AG09319 (cell line): ENCODE measurements at regions not wholly inside any gene's neighbourhood (a gene's known extent, or its start where the extent isn't known, plus 50 kb on each side); places are given as distances from the start of the nearest gene placed in this dataset.

ENCODE experiments used
- DNase-seq: peaks from one replicate; pipeline ENCODE4 v3.0.0-alpha.2; 2010; ENCODE audit warnings: low read depth; ENCODE audit errors: extremely low read depth
- TF ChIP-seq, protein P1 (sequence below): IDR thresholded peaks from 2 replicates; pipeline ENCODE4 v1.5.1; 2011; ENCODE audit warnings: low read depth, mild to moderate bottlenecking, inconsistent platforms, low read length, moderate library complexity

GRCh38 chr20:20972490-20972889 is 133.7 kb downstream of the LINC00237 start:
- no peak for DNase-seq
- TF ChIP-seq, protein P1, sequence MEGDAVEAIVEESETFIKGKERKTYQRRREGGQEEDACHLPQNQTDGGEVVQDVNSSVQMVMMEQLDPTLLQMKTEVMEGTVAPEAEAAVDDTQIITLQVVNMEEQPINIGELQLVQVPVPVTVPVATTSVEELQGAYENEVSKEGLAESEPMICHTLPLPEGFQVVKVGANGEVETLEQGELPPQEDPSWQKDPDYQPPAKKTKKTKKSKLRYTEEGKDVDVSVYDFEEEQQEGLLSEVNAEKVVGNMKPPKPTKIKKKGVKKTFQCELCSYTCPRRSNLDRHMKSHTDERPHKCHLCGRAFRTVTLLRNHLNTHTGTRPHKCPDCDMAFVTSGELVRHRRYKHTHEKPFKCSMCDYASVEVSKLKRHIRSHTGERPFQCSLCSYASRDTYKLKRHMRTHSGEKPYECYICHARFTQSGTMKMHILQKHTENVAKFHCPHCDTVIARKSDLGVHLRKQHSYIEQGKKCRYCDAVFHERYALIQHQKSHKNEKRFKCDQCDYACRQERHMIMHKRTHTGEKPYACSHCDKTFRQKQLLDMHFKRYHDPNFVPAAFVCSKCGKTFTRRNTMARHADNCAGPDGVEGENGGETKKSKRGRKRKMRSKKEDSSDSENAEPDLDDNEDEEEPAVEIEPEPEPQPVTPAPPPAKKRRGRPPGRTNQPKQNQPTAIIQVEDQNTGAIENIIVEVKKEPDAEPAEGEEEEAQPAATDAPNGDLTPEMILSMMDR, result no peak

DNA sequence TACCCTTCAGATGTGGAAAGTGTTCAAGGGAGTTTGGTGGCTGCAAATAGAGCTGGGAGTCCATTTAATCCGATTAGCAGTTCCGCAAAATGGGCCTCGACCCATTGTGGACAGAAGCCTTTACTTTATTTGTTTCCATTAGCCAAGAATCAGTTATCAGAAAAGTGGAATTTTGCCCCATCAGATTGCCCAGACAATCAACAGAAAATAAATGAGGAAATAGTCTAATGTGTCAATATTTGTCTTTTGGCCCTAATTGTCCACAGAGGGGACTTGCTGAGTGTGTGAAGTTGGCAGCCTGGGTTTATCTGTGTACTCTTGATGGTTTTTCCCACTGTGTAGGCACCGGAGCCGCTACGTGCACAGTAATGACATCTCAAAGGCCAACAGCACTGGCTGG is 134.3 kb downstream of the LINC00237 start:
- DNase-seq, result no peak
- TF ChIP-seq, protein P1, result no peak

GRCh38 chr20:20970841-20971240 is 135.3 kb downstream of the LINC00237 start:
- TF ChIP-seq, protein P1, result no peak
- DNase-seq, result no peak

- TF ChIP-seq, protein P1, result no peak
- no peak for DNase-seq
Observed at GRCh38 chr20:20969701-20970280, 136.4 kb downstream of the LINC00237 start.

- no peak for DNase-seq
- TF ChIP-seq, protein P1, result no peak
Observed at GRCh38 chr20:20967564-20968184, 138.5 kb downstream of the LINC00237 start.

- TF ChIP-seq, protein P1, result no peak
- DNase-seq, result no peak
Observed at GRCh38 chr20:20966171-20966570, 140.0 kb downstream of the LINC00237 start.

- no peak for DNase-seq
- TF ChIP-seq, protein P1, result no peak
Observed at GRCh38 chr20:20959031-20959755, 147.0 kb downstream of the LINC00237 start.
